Colonic mucosa (tissue), 4 donors: ENCODE measurements at regions not wholly inside any gene's neighbourhood (a gene's known extent, or its start where the extent isn't known, plus 50 kb on each side); places are given as distances from the start of the nearest gene placed in this dataset.

Experiments used
- DNase-seq: peaks from one replicate; pipeline ENCODE4 v3.0.0-alpha.2; 2020
- H3K27ac ChIP-seq: fragments of 200-600 bp; one replicate; pipeline ENCODE4 v1.8.0; 2021
- H3K27me3 ChIP-seq: fragments of 200-600 bp; one replicate; pipeline ENCODE4 v1.8.0; 2021
- H3K36me3 ChIP-seq: fragments of 200-600 bp; one replicate; pipeline ENCODE4 v1.8.0; 2021
- H3K4me1 ChIP-seq: fragments of 200-600 bp; one replicate; pipeline ENCODE4 v1.8.0; 2021; ENCODE audit warnings: mild to moderate bottlenecking
- H3K4me3 ChIP-seq: fragments of 200-600 bp; one replicate; pipeline ENCODE4 v1.8.0; 2021
- H3K9ac ChIP-seq, 2 donors: one replicate each; pipeline ENCODE4 v1.7.0; 2013; ENCODE audit warnings: control low read depth in 2 of 2, low read depth in 2 of 2, low read length in 2 of 2
- H3K9me3 ChIP-seq: fragments of 200-600 bp; one replicate; pipeline ENCODE4 v1.8.0; 2021
- CTCF ChIP-seq: fragments of 200-600 bp; IDR thresholded peaks from one replicate; pipeline ENCODE4 v1.8.0; 2022; ENCODE audit warnings: antibody characterized with exemption, mild to moderate bottlenecking
- intact Hi-C: fragments of 100-400 bp; cut with DNase I; formaldehyde crosslinking; loops from one replicate; pipeline ENCODE4 v1.14.1; 2022
- donor health status: healthy.
- donor health status: DM: no; HTN: no; CAD: no.
- donor health status: DM: no; HTN: no; CAD: no.

- TF ChIP-seq CTCF = no peak
- Histone ChIP-seq H3K9ac (no peak overlapping the region), H3K4me3 (no peak overlapping the region), H3K4me1 (no peaks in the 10 kb centered on the region), H3K36me3 (no peaks in the 10 kb centered on the region), H3K9me3 (no peaks in the 10 kb centered on the region), H3K27me3 (no peaks in the 10 kb centered on the region), H3K27ac (no peak overlapping the region)
- DNase-seq = no peak
- intact Hi-C loops = no loop called here
Measured at GRCh38 chr15:69887009-69887408, 210.7 kb downstream of the TLE3 start.

- no peak overlapping the region for H3K27ac ChIP-seq
- no peak for DNase-seq
- intact Hi-C loops = no loop called here
- H3K9me3 ChIP-seq = no peaks in the 10 kb centered on the region
- TF ChIP-seq CTCF = no peak
- no peak overlapping the region for H3K4me3 ChIP-seq
- H3K36me3 ChIP-seq = no peaks in the 10 kb centered on the region
- no peaks in the 10 kb centered on the region for H3K4me1 ChIP-seq
- H3K9ac ChIP-seq = no peak overlapping the region
- no peaks in the 10 kb centered on the region for H3K27me3 ChIP-seq
Measured at GRCh38 chr15:69887553-69887952, 210.2 kb downstream of the TLE3 start.

- no peaks in the 10 kb centered on the region for H3K27me3 ChIP-seq
- H3K4me3 ChIP-seq = no peak overlapping the region
- no peaks in the 10 kb centered on the region for H3K9me3 ChIP-seq
- DNase-seq = no peak
- no peak for TF ChIP-seq CTCF
- intact Hi-C loops = no loop called here
- no peaks in the 10 kb centered on the region for H3K36me3 ChIP-seq
- no peaks in the 10 kb centered on the region for H3K4me1 ChIP-seq
- H3K27ac ChIP-seq = no peak overlapping the region
- no peak overlapping the region for H3K9ac ChIP-seq
Measured at GRCh38 chr15:69888406-69888805, 209.3 kb downstream of the TLE3 start.

- no peak overlapping the region for H3K9ac ChIP-seq
- no peaks in the 10 kb centered on the region for H3K4me1 ChIP-seq
- H3K27ac ChIP-seq = no peak overlapping the region
- H3K4me3 ChIP-seq = no peak overlapping the region
- DNase-seq = no peak
- no peaks in the 10 kb centered on the region for H3K9me3 ChIP-seq
- H3K36me3 ChIP-seq = no peaks in the 10 kb centered on the region
- intact Hi-C loops = no loop called here
- no peaks in the 10 kb centered on the region for H3K27me3 ChIP-seq
- TF ChIP-seq CTCF = no peak
Measured at GRCh38 chr15:69891070-69891536, 206.6 kb downstream of the TLE3 start.

- Histone ChIP-seq H3K9me3 (no peaks in the 10 kb centered on the region), H3K4me1 (no peaks in the 10 kb centered on the region), H3K36me3 (no peaks in the 10 kb centered on the region), H3K27me3 (no peaks in the 10 kb centered on the region), H3K4me3 (no peak overlapping the region), H3K9ac (no peak overlapping the region), H3K27ac (no peak overlapping the region)
- intact Hi-C loops = no loop called here
- DNase-seq = no peak
- TF ChIP-seq CTCF = no peak
Measured at GRCh38 chr15:69891606-69892005, 206.1 kb downstream of the TLE3 start.

GRCh38 chr15:69892351-69892750, 205.4 kb downstream of the TLE3 start:
- H3K9me3 ChIP-seq = no peaks in the 10 kb centered on the region
- H3K4me3 ChIP-seq = no peak overlapping the region
- no peak for DNase-seq
- no peaks in the 10 kb centered on the region for H3K27me3 ChIP-seq
- no peaks in the 10 kb centered on the region for H3K4me1 ChIP-seq
- TF ChIP-seq CTCF = no peak
- no peak overlapping the region for H3K27ac ChIP-seq
- H3K36me3 ChIP-seq = no peaks in the 10 kb centered on the region
- intact Hi-C loops = no loop called here
- H3K9ac ChIP-seq = no peak overlapping the region
